ENCODE measurements at regions not wholly inside any gene's neighbourhood (a gene's known extent, or its start where the extent isn't known, plus 50 kb on each side); places are given as distances from the start of the nearest gene placed in this dataset.

- Histone ChIP-seq H3K4me1 (no peaks in the 10 kb centered on the region), H3K9me3 (no peaks in the 10 kb centered on the region), H3K36me3 (no peaks in the 10 kb centered on the region), H3K27me3 (ENCODE audit: low read depth) (peaks cover 19% of the 10 kb centered on the region), H3K4me3 (no peak overlapping the region), H3K27ac (no peak overlapping the region)
- no peak for ATAC-seq
- DNase-seq = no peak
- intact Hi-C loops (cut with DNase I) = no loop called here
- TF ChIP-seq CTCF (IDR thresholded peaks at IDR 0.05) = no peak
These were observed 236.8 kb upstream of the NCAM1 start for GRCh38 chr11:112724496-112724790.

GRCh38 chr11:112725636-112726035 lies 235.6 kb upstream of the NCAM1 start:
- H3K4me1 ChIP-seq = no peaks in the 10 kb centered on the region
- no peaks in the 10 kb centered on the region for H3K36me3 ChIP-seq
- no peak for ATAC-seq
- H3K9me3 ChIP-seq = no peaks in the 10 kb centered on the region
- no peak for DNase-seq
- intact Hi-C loops (cut with DNase I) = no loop called here
- no peak overlapping the region for H3K27ac ChIP-seq
- no peak overlapping the region for H3K4me3 ChIP-seq
- peaks cover 19% of the 10 kb centered on the region for H3K27me3 ChIP-seq (ENCODE audit: low read depth)
- TF ChIP-seq CTCF (IDR thresholded peaks at IDR 0.05) = no peak

- H3K27ac ChIP-seq = no peak overlapping the region
- H3K36me3 ChIP-seq = no peaks in the 10 kb centered on the region
- no peak for ATAC-seq
- H3K9me3 ChIP-seq = no peaks in the 10 kb centered on the region
- intact Hi-C loops (cut with DNase I) = no loop called here
- H3K4me3 ChIP-seq = no peak overlapping the region
- H3K4me1 ChIP-seq = no peaks in the 10 kb centered on the region
- TF ChIP-seq CTCF (IDR thresholded peaks at IDR 0.05) = no peak
- H3K27me3 ChIP-seq (ENCODE audit: low read depth) = peaks cover 14% of the 10 kb centered on the region
- DNase-seq = no peak
These were observed 233.8 kb upstream of the NCAM1 start for GRCh38 chr11:112727341-112727841.

- Histone ChIP-seq H3K27me3 (ENCODE audit: low read depth) (peaks cover 8% of the 10 kb centered on the region), H3K4me3 (no peak overlapping the region), H3K4me1 (no peaks in the 10 kb centered on the region), H3K36me3 (no peaks in the 10 kb centered on the region), H3K9me3 (no peaks in the 10 kb centered on the region), H3K27ac (no peak overlapping the region)
- no peak for TF ChIP-seq CTCF (IDR thresholded peaks at IDR 0.05)
- intact Hi-C loops (cut with DNase I) = no loop called here
- no peak for DNase-seq
- no peak for ATAC-seq
These were observed 232.9 kb upstream of the NCAM1 start for GRCh38 chr11:112728288-112728687.

- Histone ChIP-seq H3K27ac (no peak overlapping the region), H3K4me1 (no peaks in the 10 kb centered on the region), H3K36me3 (no peaks in the 10 kb centered on the region), H3K27me3 (ENCODE audit: low read depth) (peaks cover 7% of the 10 kb centered on the region), H3K9me3 (no peaks in the 10 kb centered on the region), H3K4me3 (no peak overlapping the region)
- intact Hi-C loops (cut with DNase I) = no loop called here
- TF ChIP-seq CTCF (IDR thresholded peaks at IDR 0.05) = no peak
- ATAC-seq (no peak), DNase-seq (no peak)
These were observed 232.5 kb upstream of the NCAM1 start for GRCh38 chr11:112728716-112729115.

DNA sequence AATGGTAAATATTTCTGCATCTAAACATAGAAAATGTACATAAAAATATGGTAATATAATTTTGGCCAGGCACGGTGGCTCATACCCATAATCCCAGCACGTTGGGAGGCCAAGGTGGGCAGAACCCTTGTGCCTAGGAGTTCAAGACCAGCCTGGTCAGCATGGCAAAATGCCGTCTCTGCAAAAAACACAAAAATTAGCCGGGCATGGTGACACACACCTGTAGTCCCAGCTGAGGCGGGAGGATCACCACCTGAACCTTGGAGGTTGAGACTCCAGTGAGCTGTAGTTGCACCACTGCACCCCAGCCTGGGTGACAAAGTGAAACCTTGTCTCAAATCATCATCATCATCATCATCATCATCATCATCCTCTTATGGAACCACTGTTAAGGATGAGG lies 230.6 kb upstream of the NCAM1 start:
- Histone ChIP-seq H3K4me3 (no peak overlapping the region), H3K27me3 (ENCODE audit: low read depth) (peaks cover 7% of the 10 kb centered on the region), H3K27ac (no peak overlapping the region), H3K36me3 (no peaks in the 10 kb centered on the region), H3K9me3 (no peaks in the 10 kb centered on the region), H3K4me1 (no peaks in the 10 kb centered on the region)
- intact Hi-C loops (cut with DNase I) = no loop called here
- DNase-seq = no peak
- no peak for ATAC-seq
- no peak for TF ChIP-seq CTCF (IDR thresholded peaks at IDR 0.05)

Data from lower lobe of right lung (tissue), 2 donors.